Natural killer cell (primary cell): ENCODE measurements at regions not wholly inside any gene's neighbourhood (a gene's known extent, or its start where the extent isn't known, plus 50 kb on each side); places are given as distances from the start of the nearest gene placed in this dataset.

Experiments used
- ATAC-seq, 3 donors: fragments of 150-1000 bp in 2 of 3; fragments of 200-7000 bp in 1 of 3; cut with Tn5 transposase; 1 replicate in 1 of 3; 2 replicates in 2 of 3; pipeline ENCODE4 v1.10.0; 2021; ENCODE audit warnings: mild to moderate bottlenecking in 2 of 3, moderate library complexity in 2 of 3
- DNase-seq, 2 donors: peaks; one replicate each; pipeline versions ENCODE4 v3.0.0 to v3.0.0-alpha.2; 2013 to 2021; ENCODE audit warnings: mixed read lengths in 1 of 2
- H3K27ac ChIP-seq: one replicate; pipeline ENCODE4 v1.5.1; 2013; ENCODE audit warnings: mild to moderate bottlenecking, low read length
- H3K27me3 ChIP-seq: one replicate; pipeline ENCODE4 v1.6.1; 2013; ENCODE audit warnings: low read length; ENCODE audit not compliant: control insufficient read depth, insufficient read depth
- H3K36me3 ChIP-seq: one replicate; pipeline ENCODE4 v1.6.1; 2013; ENCODE audit warnings: low read length; ENCODE audit not compliant: control insufficient read depth, insufficient read depth
- H3K4me1 ChIP-seq: one replicate; pipeline ENCODE4 v1.6.1; 2013; ENCODE audit warnings: low read length; ENCODE audit not compliant: control insufficient read depth, insufficient read depth
- H3K4me3 ChIP-seq: one replicate; pipeline ENCODE4 v1.5.1; 2013; ENCODE audit warnings: low read length
- H3K9me3 ChIP-seq: one replicate; pipeline ENCODE4 v1.6.1; 2013; ENCODE audit warnings: low read length; ENCODE audit not compliant: control insufficient read depth, insufficient read depth
- H3K27ac Mint-ChIP-seq, 2 donors: one replicate each; pipeline ENCODE4 v1.8.0; 2022; ENCODE audit warnings: mild to moderate bottlenecking in 2 of 2, mixed read lengths in 2 of 2, moderate library complexity in 1 of 2
- H3K27me3 Mint-ChIP-seq, 2 donors: one replicate each; pipeline ENCODE4 v1.8.0; 2022; ENCODE audit warnings: low read depth in 2 of 2, mixed read lengths in 2 of 2
- H3K36me3 Mint-ChIP-seq: one replicate; pipeline ENCODE4 v1.8.0; 2022; ENCODE audit warnings: mixed read lengths
- H3K4me1 Mint-ChIP-seq, 2 donors: one replicate each; pipeline ENCODE4 v1.8.0; 2022; ENCODE audit warnings: mixed read lengths in 2 of 2
- H3K4me3 Mint-ChIP-seq: one replicate; pipeline ENCODE4 v1.8.0; 2022; ENCODE audit warnings: mild to moderate bottlenecking, moderate library complexity, mixed read lengths
- H3K9me3 Mint-ChIP-seq, 2 donors: one replicate each; pipeline ENCODE4 v1.8.0; 2022; ENCODE audit warnings: mixed read lengths in 2 of 2
- CTCF ChIP-seq: fragments of 200-600 bp; IDR thresholded peaks from one replicate; pipeline ENCODE4 v1.8.0; 2022; ENCODE audit warnings: antibody characterized with exemption
- WGBS: methylation state at CpG from one replicate; pipeline ENCODE4 v1.1.7; 2013; ENCODE audit warnings: missing lambda C conversion rate; ENCODE audit not compliant: insufficient coverage; 5-methylcytosine and 5-hydroxymethylcytosine counted together
- intact Hi-C: fragments of 100-400 bp; cut with micrococcal nuclease; formaldehyde crosslinking; loops from one replicate; pipeline ENCODE4 v1.14.2; 2022

GRCh38 chrX:148156986-148157385 is 175.8 kb downstream of the FMR1NB start:
- Mint-ChIP-seq H3K4me1 (no peaks in the 10 kb centered on the region), H3K9me3 (no peaks in the 10 kb centered on the region), H3K4me3 (no peak overlapping the region), H3K27ac (no peak overlapping the region), H3K36me3 (no peaks in the 10 kb centered on the region), H3K27me3 (peaks cover 6 to 7% of the 10 kb centered on the region in 2 donors)
- ATAC-seq (no peak), DNase-seq (no peak)
- no peaks in the 10 kb centered on the region for H3K4me1 ChIP-seq
- H3K36me3 ChIP-seq = no peaks in the 10 kb centered on the region
- WGBS = no CpG with 5 or more reads among the region's 1 CpG
- H3K9me3 ChIP-seq = no peaks in the 10 kb centered on the region
- TF ChIP-seq CTCF = no peak
- H3K27ac ChIP-seq = no peak overlapping the region
- H3K27me3 ChIP-seq = no peaks in the 10 kb centered on the region
- intact Hi-C loops = no loop called here
- no peak overlapping the region for H3K4me3 ChIP-seq

- Mint-ChIP-seq H3K27me3 (peaks cover 4 to 7% of the 10 kb centered on the region in 2 donors), H3K36me3 (no peaks in the 10 kb centered on the region), H3K27ac (no peak overlapping the region), H3K9me3 (no peaks in the 10 kb centered on the region), H3K4me3 (no peak overlapping the region), H3K4me1 (no peaks in the 10 kb centered on the region)
- Histone ChIP-seq H3K36me3 (no peaks in the 10 kb centered on the region), H3K4me1 (no peaks in the 10 kb centered on the region), H3K27me3 (no peaks in the 10 kb centered on the region), H3K4me3 (no peak overlapping the region), H3K27ac (no peak overlapping the region), H3K9me3 (no peaks in the 10 kb centered on the region)
- ATAC-seq (no peak), DNase-seq (no peak)
- no peak for TF ChIP-seq CTCF
- intact Hi-C loops = no loop called here
These were observed 178.7 kb downstream of the FMR1NB start for GRCh38 chrX:148159796-148160195.

- no peaks in the 10 kb centered on the region for H3K4me1 ChIP-seq
- H3K4me3 ChIP-seq = no peak overlapping the region
- DNase-seq (no peak), ATAC-seq (no peak)
- 96% methylated on average over 6 of the region's 6 CpGs for WGBS
- intact Hi-C loops = no loop called here
- peaks cover 0 to 2% of the 10 kb centered on the region in 2 donors for H3K27me3 Mint-ChIP-seq
- H3K36me3 Mint-ChIP-seq = no peaks in the 10 kb centered on the region
- H3K27ac Mint-ChIP-seq = no peak overlapping the region
- no peaks in the 10 kb centered on the region for H3K36me3 ChIP-seq
- H3K4me1 Mint-ChIP-seq = no peaks in the 10 kb centered on the region
- no peak overlapping the region for H3K27ac ChIP-seq
- no peaks in the 10 kb centered on the region for H3K27me3 ChIP-seq
- H3K9me3 Mint-ChIP-seq = no peaks in the 10 kb centered on the region
- no peaks in the 10 kb centered on the region for H3K9me3 ChIP-seq
- H3K4me3 Mint-ChIP-seq = no peak overlapping the region
- no peak for TF ChIP-seq CTCF
These were observed 180.6 kb downstream of the FMR1NB start for GRCh38 chrX:148161701-148162100.

GRCh38 chrX:148185631-148186030 is 204.5 kb downstream of the FMR1NB start:
- TF ChIP-seq CTCF = no peak
- H3K36me3 ChIP-seq = no peaks in the 10 kb centered on the region
- H3K4me3 ChIP-seq = no peak overlapping the region
- no peak for DNase-seq
- intact Hi-C loops = no loop called here
- no peak overlapping the region for H3K27ac ChIP-seq
- ATAC-seq = no peak
- no peaks in the 10 kb centered on the region for H3K27me3 ChIP-seq
- no peaks in the 10 kb centered on the region for H3K4me1 ChIP-seq
- Mint-ChIP-seq H3K27me3 (peaks cover 3 to 6% of the 10 kb centered on the region in 2 donors), H3K36me3 (no peaks in the 10 kb centered on the region), H3K4me1 (no peaks in the 10 kb centered on the region), H3K27ac (no peak overlapping the region), H3K9me3 (no peaks in the 10 kb centered on the region), H3K4me3 (no peak overlapping the region)
- H3K9me3 ChIP-seq = no peaks in the 10 kb centered on the region
